Breast epithelium (tissue), 4 donors: ENCODE measurements at regions not wholly inside any gene's neighbourhood (a gene's known extent, or its start where the extent isn't known, plus 50 kb on each side); places are given as distances from the start of the nearest gene placed in this dataset.

Experiments used
- DNase-seq, 2 donors: peaks; one replicate each; pipeline ENCODE4 v3.0.0-alpha.2; 2019; ENCODE audit warnings: low spot score in 2 of 2
- H3K27ac ChIP-seq, 2 donors: fragments of 200-600 bp; sonication (generic) in 1 of 2; one replicate each; pipeline ENCODE4 v1.5.1; 2016 to 2019; ENCODE audit warnings: mild to moderate bottlenecking in 1 of 2
- H3K27me3 ChIP-seq, 2 donors: fragments of 200-600 bp; sonication (generic) in 1 of 2; one replicate each; pipeline versions ENCODE4 v1.5.1 to v1.6.0; 2017 to 2019; ENCODE audit warnings: control low read depth in 1 of 2, mild to moderate bottlenecking in 1 of 2
- H3K36me3 ChIP-seq: fragments of 200-600 bp; one replicate; pipeline ENCODE4 v1.5.1; 2019
- H3K4me1 ChIP-seq, 2 donors: fragments of 200-600 bp; sonication (generic); one replicate each; pipeline ENCODE4 v1.5.1; 2016 to 2019; ENCODE audit warnings: control low read depth in 1 of 2
- H3K4me3 ChIP-seq, 3 donors: fragments of 200-600 bp; sonication (generic); 1 replicate in 2 of 3; 2 replicates in 1 of 3; pipeline ENCODE4 v1.5.1; 2016 to 2019; ENCODE audit warnings: mild to moderate bottlenecking in 3 of 3, moderate library complexity in 2 of 3
- H3K9me3 ChIP-seq, 2 donors: fragments of 200-600 bp; sonication (generic) in 1 of 2; one replicate each; pipeline ENCODE4 v1.5.1; 2016 to 2019; ENCODE audit warnings: control low read depth in 1 of 2
- POLR2A ChIP-seq: fragments of 450-650 bp; IDR thresholded peaks from one replicate; pipeline ENCODE4 v1.6.1; 2016; ENCODE audit warnings: antibody characterized with exemption, mild to moderate bottlenecking, moderate library complexity
- POLR2AphosphoS5 ChIP-seq, 3 donors: sonication (generic); formaldehyde crosslinking; IDR thresholded peaks; one replicate each; pipeline ENCODE4 v1.6.1; 2017; ENCODE audit warnings: antibody characterized with exemption in 3 of 3
- intact Hi-C: fragments of 100-400 bp; cut with DNase I; formaldehyde crosslinking; loops from one replicate; pipeline ENCODE4 v1.15.1; 2023; ENCODE audit warnings: low total_unique reads
- TF ChIP-seq, protein P1 (sequence below), 3 donors: fragments of 450-650 bp; IDR thresholded peaks; one replicate each; pipeline ENCODE4 v1.5.1; 2016 to 2017; ENCODE audit warnings: antibody characterized with exemption in 3 of 3, mild to moderate bottlenecking in 3 of 3, moderate library complexity in 3 of 3

GRCh38 chr12:107178776-107179175 is 85.4 kb upstream of the CRY1 start:
- Histone ChIP-seq H3K27me3 (no peaks in the 10 kb centered on the region), H3K9me3 (no peaks in the 10 kb centered on the region), H3K4me3 (no peak overlapping the region), H3K4me1 (no peaks in the 10 kb centered on the region), H3K27ac (no peak overlapping the region), H3K36me3 (no peaks in the 10 kb centered on the region)
- no peak for DNase-seq
- TF ChIP-seq, protein P1, sequence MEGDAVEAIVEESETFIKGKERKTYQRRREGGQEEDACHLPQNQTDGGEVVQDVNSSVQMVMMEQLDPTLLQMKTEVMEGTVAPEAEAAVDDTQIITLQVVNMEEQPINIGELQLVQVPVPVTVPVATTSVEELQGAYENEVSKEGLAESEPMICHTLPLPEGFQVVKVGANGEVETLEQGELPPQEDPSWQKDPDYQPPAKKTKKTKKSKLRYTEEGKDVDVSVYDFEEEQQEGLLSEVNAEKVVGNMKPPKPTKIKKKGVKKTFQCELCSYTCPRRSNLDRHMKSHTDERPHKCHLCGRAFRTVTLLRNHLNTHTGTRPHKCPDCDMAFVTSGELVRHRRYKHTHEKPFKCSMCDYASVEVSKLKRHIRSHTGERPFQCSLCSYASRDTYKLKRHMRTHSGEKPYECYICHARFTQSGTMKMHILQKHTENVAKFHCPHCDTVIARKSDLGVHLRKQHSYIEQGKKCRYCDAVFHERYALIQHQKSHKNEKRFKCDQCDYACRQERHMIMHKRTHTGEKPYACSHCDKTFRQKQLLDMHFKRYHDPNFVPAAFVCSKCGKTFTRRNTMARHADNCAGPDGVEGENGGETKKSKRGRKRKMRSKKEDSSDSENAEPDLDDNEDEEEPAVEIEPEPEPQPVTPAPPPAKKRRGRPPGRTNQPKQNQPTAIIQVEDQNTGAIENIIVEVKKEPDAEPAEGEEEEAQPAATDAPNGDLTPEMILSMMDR (IDR thresholded peaks at IDR 0.05): no peak
- no peak for TF ChIP-seq POLR2AphosphoS5 (IDR thresholded peaks at IDR 0.05)
- TF ChIP-seq POLR2A: no peak
- intact Hi-C loops: no loop called here

DNA sequence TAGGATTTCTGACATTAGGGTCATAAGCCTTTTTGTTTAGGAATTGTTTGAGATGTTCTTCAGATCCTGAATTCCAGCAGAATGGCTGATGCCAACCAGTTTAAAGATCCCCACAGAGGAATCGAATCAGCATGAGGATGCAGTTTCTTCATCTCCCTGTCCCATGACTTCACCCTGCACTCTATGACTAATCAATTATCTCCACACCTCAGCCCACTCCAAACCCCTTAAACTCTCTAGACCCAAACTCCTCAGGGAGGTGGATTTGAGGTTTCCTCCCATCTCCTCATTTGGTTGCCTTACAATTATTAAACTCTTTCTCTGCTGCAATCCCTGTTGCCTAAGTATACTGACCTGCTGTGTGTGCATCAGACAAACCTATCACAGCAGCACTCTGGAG is 86.5 kb upstream of the CRY1 start:
- H3K36me3 ChIP-seq: no peaks in the 10 kb centered on the region
- no peak overlapping the region for H3K4me3 ChIP-seq
- TF ChIP-seq, protein P1 (IDR thresholded peaks at IDR 0.05): no peak
- TF ChIP-seq POLR2A: no peak
- no peak for TF ChIP-seq POLR2AphosphoS5 (IDR thresholded peaks at IDR 0.05)
- peaks cover 0 to 3% of the 10 kb centered on the region in 2 donors for H3K9me3 ChIP-seq
- H3K27me3 ChIP-seq: no peaks in the 10 kb centered on the region
- no peak overlapping the region for H3K27ac ChIP-seq
- no peak for DNase-seq
- no peaks in the 10 kb centered on the region for H3K4me1 ChIP-seq
- intact Hi-C loops: no loop called here

DNA sequence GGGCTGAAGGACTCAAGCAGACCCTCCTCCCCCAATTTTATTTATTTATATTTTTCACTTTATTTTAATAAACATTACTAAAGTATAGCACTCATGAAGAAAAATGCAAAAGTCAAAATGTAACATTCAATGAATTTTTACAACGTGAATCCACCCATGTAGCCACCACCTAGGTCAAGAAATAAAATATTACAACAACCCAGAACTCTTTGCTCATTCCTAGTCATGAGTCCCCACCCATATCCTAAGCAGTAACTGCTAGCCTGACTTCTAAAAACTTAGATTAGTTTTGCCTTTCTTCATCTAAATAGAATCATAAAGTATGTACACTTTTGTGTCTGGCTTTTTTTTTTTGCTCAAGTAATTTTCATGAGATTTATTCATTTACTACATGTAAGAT is 86.9 kb upstream of the CRY1 start:
- Histone ChIP-seq H3K4me1 (no peaks in the 10 kb centered on the region), H3K9me3 (peaks cover 0 to 7% of the 10 kb centered on the region in 2 donors), H3K36me3 (no peaks in the 10 kb centered on the region), H3K27ac (no peak overlapping the region), H3K4me3 (no peak overlapping the region), H3K27me3 (no peaks in the 10 kb centered on the region)
- DNase-seq: no peak
- TF ChIP-seq POLR2A: no peak
- no peak for TF ChIP-seq POLR2AphosphoS5 (IDR thresholded peaks at IDR 0.05)
- TF ChIP-seq, protein P1 (IDR thresholded peaks at IDR 0.05): no peak
- intact Hi-C loops: no loop called here

DNA sequence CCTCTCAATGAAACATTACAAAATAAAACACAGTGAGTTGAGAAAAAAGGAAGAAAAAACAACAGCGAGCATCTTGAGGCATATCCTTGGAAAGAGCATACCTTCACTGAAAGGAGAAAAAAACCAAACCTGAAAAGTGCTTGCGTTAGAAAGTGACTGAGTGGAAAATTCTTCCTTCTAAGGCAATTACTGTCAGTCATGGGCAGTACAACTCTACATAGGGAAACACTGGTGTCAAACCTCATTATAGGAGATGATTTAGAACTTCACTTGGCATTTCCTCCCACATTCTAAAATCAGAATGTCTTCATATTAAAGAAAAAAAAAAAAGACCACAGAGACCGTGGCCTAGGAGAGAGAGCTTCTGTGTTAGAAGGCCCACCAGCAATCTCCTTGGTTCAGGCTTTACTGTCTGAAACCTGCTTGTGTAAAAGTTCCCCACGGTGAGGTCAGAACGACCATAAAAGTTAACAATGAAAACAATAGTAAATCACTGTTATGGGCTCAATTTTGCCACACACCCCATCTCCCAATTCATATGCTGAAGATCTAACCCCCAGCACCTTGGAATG is 91.1 kb upstream of the CRY1 start:
- no peaks in the 10 kb centered on the region for H3K36me3 ChIP-seq
- H3K4me3 ChIP-seq: no peak overlapping the region
- no peak for DNase-seq
- intact Hi-C loops: no loop called here
- no peaks in the 10 kb centered on the region for H3K27me3 ChIP-seq
- H3K27ac ChIP-seq: no peak overlapping the region
- TF ChIP-seq, protein P1 (IDR thresholded peaks at IDR 0.05): no peak
- no peak for TF ChIP-seq POLR2AphosphoS5 (IDR thresholded peaks at IDR 0.05)
- TF ChIP-seq POLR2A: no peak
- peaks cover 0 to 15% of the 10 kb centered on the region in 2 donors for H3K9me3 ChIP-seq
- no peaks in the 10 kb centered on the region for H3K4me1 ChIP-seq

- Histone ChIP-seq H3K9me3 (peaks cover 0 to 8% of the 10 kb centered on the region in 2 donors), H3K36me3 (no peaks in the 10 kb centered on the region), H3K4me3 (no peak overlapping the region), H3K27me3 (no peaks in the 10 kb centered on the region), H3K27ac (no peak overlapping the region), H3K4me1 (no peaks in the 10 kb centered on the region)
- TF ChIP-seq POLR2A: no peak
- TF ChIP-seq, protein P1 (IDR thresholded peaks at IDR 0.05): no peak
- TF ChIP-seq POLR2AphosphoS5 (IDR thresholded peaks at IDR 0.05): no peak
- DNase-seq: no peak
- intact Hi-C loops: no loop called here
Measured at GRCh38 chr12:107196681-107197080, 103.3 kb upstream of the CRY1 start.
